ENCODE measurements at regions not wholly inside any gene's neighbourhood (a gene's known extent, or its start where the extent isn't known, plus 50 kb on each side); places are given as distances from the start of the nearest gene placed in this dataset.

- ChIA-PET CTCF (no interaction called here), POLR2A (interaction anchor here (0.5 to 1.2 kb wide), 4 partner anchors 9 to 407 kb away, joined by 3 to 4 read pairs (median 4); no protein-coding TSS in a partner anchor)
- no peak overlapping the region for H3K4me3 ChIP-seq (ENCODE audit: low read length)
- Mint-ChIP-seq H3K4me3 (no peak overlapping the region), H3K27me3 (no peaks in the 10 kb centered on the region), H3K4me1 (ENCODE audit: low read depth) (peaks cover 85% of the 10 kb centered on the region), H3K9me3 (no peaks in the 10 kb centered on the region), H3K27ac (peak overlapping the region; percentile 90), H3K36me3 (ENCODE audit: low read depth) (no peaks in the 10 kb centered on the region)
- no peak for TF ChIP-seq CTCF (IDR thresholded peaks at IDR 0.05)
- peaks cover 36% of the 10 kb centered on the region for H3K4me1 ChIP-seq (ENCODE audit: insufficient read depth, low read length)
- H3K27me3 ChIP-seq (ENCODE audit: control insufficient read depth in 1 of 2, insufficient read depth in 2 of 2, low read length in 2 of 2) = no peaks in the 10 kb centered on the region
- ATAC-seq (ENCODE audit: poor library complexity) (no peak), DNase-seq (no peak)
- intact Hi-C loops (cut with DNase I, micrococcal nuclease) = loop anchor here in 1 of 2 experiments (2.0 kb wide), 1 partner anchor 379 kb away; no protein-coding TSS in a partner anchor
- H3K27ac ChIP-seq (ENCODE audit: low read depth in 1 of 2, low read length in 2 of 2) = no peak overlapping the region
- H3K9me3 ChIP-seq (ENCODE audit: control insufficient read depth in 1 of 2, insufficient read depth in 1 of 2, low read length in 2 of 2) = no peaks in the 10 kb centered on the region
- H3K36me3 ChIP-seq (ENCODE audit: insufficient read depth, low read length) = no peaks in the 10 kb centered on the region
Measured at GRCh38 chr12:47411966-47412365, 293.9 kb downstream of the RPAP3 start.

- ATAC-seq (ENCODE audit: poor library complexity) (no peak), DNase-seq (no peak)
- Histone ChIP-seq H3K36me3 (ENCODE audit: insufficient read depth, low read length) (no peaks in the 10 kb centered on the region), H3K27ac (ENCODE audit: low read depth in 1 of 2, low read length in 2 of 2) (no peak overlapping the region), H3K4me1 (ENCODE audit: insufficient read depth, low read length) (peaks cover 36% of the 10 kb centered on the region), H3K9me3 (ENCODE audit: control insufficient read depth in 1 of 2, insufficient read depth in 1 of 2, low read length in 2 of 2) (no peaks in the 10 kb centered on the region), H3K27me3 (ENCODE audit: control insufficient read depth in 1 of 2, insufficient read depth in 2 of 2, low read length in 2 of 2) (no peaks in the 10 kb centered on the region), H3K4me3 (ENCODE audit: low read length) (no peak overlapping the region)
- TF ChIP-seq CTCF (IDR thresholded peaks at IDR 0.05) = no peak
- Mint-ChIP-seq H3K4me3 (peak overlapping the region; percentile 61), H3K27ac (peak overlapping the region; percentile 90), H3K9me3 (no peaks in the 10 kb centered on the region), H3K4me1 (ENCODE audit: low read depth) (peaks cover 87% of the 10 kb centered on the region), H3K27me3 (no peaks in the 10 kb centered on the region), H3K36me3 (ENCODE audit: low read depth) (no peaks in the 10 kb centered on the region)
- ChIA-PET POLR2A (interaction anchor here (1.0 to 1.5 kb wide), 2 partner anchors 16 to 195 kb away, joined by 3 to 5 read pairs; no protein-coding TSS in a partner anchor), CTCF (no interaction called here)
- intact Hi-C loops (cut with DNase I, micrococcal nuclease) = loop anchor here in 1 of 2 experiments (2.0 kb wide), 1 partner anchor 378 kb away; no protein-coding TSS in a partner anchor
Measured at GRCh38 chr12:47410862-47411261, 295.0 kb downstream of the RPAP3 start.

GRCh38 chr12:47410383-47410782 is 295.4 kb downstream of the RPAP3 start:
- Histone ChIP-seq H3K27ac (ENCODE audit: low read depth in 1 of 2, low read length in 2 of 2) (no peak overlapping the region), H3K9me3 (ENCODE audit: control insufficient read depth in 1 of 2, insufficient read depth in 1 of 2, low read length in 2 of 2) (no peaks in the 10 kb centered on the region), H3K4me1 (ENCODE audit: insufficient read depth, low read length) (peaks cover 36% of the 10 kb centered on the region), H3K4me3 (ENCODE audit: low read length) (no peak overlapping the region), H3K27me3 (ENCODE audit: control insufficient read depth in 1 of 2, insufficient read depth in 2 of 2, low read length in 2 of 2) (no peaks in the 10 kb centered on the region), H3K36me3 (ENCODE audit: insufficient read depth, low read length) (no peaks in the 10 kb centered on the region)
- Mint-ChIP-seq H3K27me3 (no peaks in the 10 kb centered on the region), H3K4me1 (ENCODE audit: low read depth) (peaks cover 86% of the 10 kb centered on the region), H3K4me3 (peak overlapping the region; percentile 61), H3K36me3 (ENCODE audit: low read depth) (no peaks in the 10 kb centered on the region), H3K27ac (peak overlapping the region; percentile 90), H3K9me3 (no peaks in the 10 kb centered on the region)
- CTCF ChIA-PET = interaction anchor here (1.0 kb wide), 1 partner anchor 378 kb away, joined by 3 read pairs; no protein-coding TSS in a partner anchor
- intact Hi-C loops (cut with DNase I, micrococcal nuclease) = loop anchor here in 1 of 2 experiments (2.0 kb wide), 1 partner anchor 378 kb away; no protein-coding TSS in a partner anchor
- POLR2A ChIA-PET = interaction anchor here (1.0 to 1.5 kb wide), 2 partner anchors 16 to 194 kb away, joined by 3 to 5 read pairs; no protein-coding TSS in a partner anchor
- DNase-seq = peak in 3 of 14 experiments; percentile 43 to 46 (median 46)
- ATAC-seq (ENCODE audit: poor library complexity) = peak; percentile 45
- TF ChIP-seq CTCF (IDR thresholded peaks at IDR 0.05) = no peak
